SK-N-SH treated with all-trans-retinoic acid at 6 μM for 48 hours (cell line): ENCODE measurements at regions not wholly inside any gene's neighbourhood (a gene's known extent, or its start where the extent isn't known, plus 50 kb on each side); places are given as distances from the start of the nearest gene placed in this dataset.
A peak's percentile ranks its signal among the peaks of the same experiment; 100 is the strongest.

Experiments
- ATAC-seq: fragments of 200-7000 bp; cut with Tn5 transposase; 3 replicates; pipeline ENCODE4 v1.9.1; 2020; ENCODE audit warnings: mild to moderate bottlenecking, moderate library complexity
- ARNTL ChIP-seq: fragments of 450-650 bp; formaldehyde crosslinking; IDR thresholded peaks from 2 replicates; pipeline ENCODE4 v1.5.0; 2020; ENCODE audit warnings: low read depth, mild to moderate bottlenecking, moderate library complexity, borderline replicate concordance
- BACH2 ChIP-seq: fragments of 250-450 bp; sonication (Bioruptor Pico); IDR thresholded peaks from 2 replicates; pipeline ENCODE4 v1.9.0; 2021; ENCODE audit warnings: mild to moderate bottlenecking, borderline replicate concordance
- CSDC2 ChIP-seq: fragments of 250-450 bp; sonication (Bioruptor Pico); IDR thresholded peaks from 2 replicates; pipeline ENCODE4 v1.5.0; 2020; ENCODE audit warnings: mild to moderate bottlenecking, moderate library complexity
- CSRNP3 ChIP-seq: fragments of 250-450 bp; sonication (Bioruptor Pico); IDR thresholded peaks from 2 replicates; pipeline ENCODE4 v1.5.1; 2021; ENCODE audit warnings: mild to moderate bottlenecking, moderate library complexity
- ESRRG ChIP-seq: fragments of 250-450 bp; sonication (Bioruptor Pico); IDR thresholded peaks from 2 replicates; pipeline ENCODE4 v1.6.1; 2021; ENCODE audit warnings: mild to moderate bottlenecking
- GLIS3 ChIP-seq: fragments of 250-450 bp; sonication (Bioruptor Pico); IDR thresholded peaks from 2 replicates; pipeline ENCODE4 v1.5.0; 2020; ENCODE audit warnings: mild to moderate bottlenecking, moderate library complexity
- ISL1 ChIP-seq: fragments of 250-450 bp; sonication (Bioruptor Pico); IDR thresholded peaks from 2 replicates; pipeline ENCODE4 v2.1.2; 2022; ENCODE audit warnings: mild to moderate bottlenecking, moderate library complexity
- OSR1 ChIP-seq: fragments of 250-450 bp; sonication (Bioruptor Pico); IDR thresholded peaks from 2 replicates; pipeline ENCODE4 v1.8.0; 2022; ENCODE audit warnings: moderate library complexity, mild to moderate bottlenecking, inconsistent platforms
- POU6F1 ChIP-seq: fragments of 250-450 bp; sonication (Bioruptor Pico); IDR thresholded peaks from 2 replicates; pipeline ENCODE4 v1.8.0; 2021; ENCODE audit warnings: low read depth, mild to moderate bottlenecking, moderate library complexity, borderline replicate concordance
- PPARA ChIP-seq: fragments of 250-450 bp; sonication (Bioruptor Pico); IDR thresholded peaks from 2 replicates; pipeline ENCODE4 v1.5.0; 2020; ENCODE audit warnings: mild to moderate bottlenecking, borderline replicate concordance
- SNAI2 ChIP-seq: fragments of 250-450 bp; sonication (Bioruptor Pico); IDR thresholded peaks from 2 replicates; pipeline ENCODE4 v1.5.0; 2020; ENCODE audit warnings: mild to moderate bottlenecking, moderate library complexity
- TCF4 ChIP-seq: fragments of 250-450 bp; sonication (Bioruptor Pico); IDR thresholded peaks from 2 replicates; pipeline ENCODE4 v1.8.0; 2021; ENCODE audit warnings: mild to moderate bottlenecking, moderate library complexity, borderline replicate concordance
- TOX ChIP-seq: fragments of 250-450 bp; sonication (Bioruptor Pico); IDR thresholded peaks from 2 replicates; pipeline ENCODE4 v1.8.0; 2021; ENCODE audit warnings: mild to moderate bottlenecking, moderate library complexity, borderline replicate concordance
- ZC3H10 ChIP-seq: fragments of 250-450 bp; sonication (Bioruptor Pico); IDR thresholded peaks from 2 replicates; pipeline ENCODE4 v1.5.1; 2021; ENCODE audit warnings: mild to moderate bottlenecking, moderate library complexity
- ZFP3 ChIP-seq: fragments of 250-450 bp; sonication (Bioruptor Pico); IDR thresholded peaks from 2 replicates; pipeline ENCODE4 v1.5.0; 2020; ENCODE audit warnings: mild to moderate bottlenecking, moderate library complexity
- ZFP30 ChIP-seq: fragments of 450-650 bp; formaldehyde crosslinking; IDR thresholded peaks from 2 replicates; pipeline ENCODE4 v1.5.0; 2022; ENCODE audit warnings: mild to moderate bottlenecking, moderate library complexity
- ZNF565 ChIP-seq: fragments of 450-650 bp; formaldehyde crosslinking; conservative IDR thresholded peaks from 2 replicates; pipeline ENCODE4 v1.5.0; 2020; ENCODE audit warnings: low read depth, mild to moderate bottlenecking, moderate library complexity
- ZNF70 ChIP-seq: fragments of 450-650 bp; formaldehyde crosslinking; IDR thresholded peaks from 2 replicates; pipeline ENCODE4 v1.5.0; 2020; ENCODE audit warnings: mild to moderate bottlenecking, moderate library complexity
- ZNF8 ChIP-seq: fragments of 450-650 bp; formaldehyde crosslinking; IDR thresholded peaks from 2 replicates; pipeline ENCODE4 v1.5.0; 2020; ENCODE audit warnings: mild to moderate bottlenecking, moderate library complexity
- TF ChIP-seq, protein P1 (sequence below): fragments of 250-450 bp; sonication (Bioruptor Pico); IDR thresholded peaks from 2 replicates; pipeline ENCODE4 v1.5.0; 2020; ENCODE audit warnings: mild to moderate bottlenecking, moderate library complexity
- TF ChIP-seq, protein P2 (sequence below): fragments of 250-450 bp; sonication (Bioruptor Pico); IDR thresholded peaks from 2 replicates; pipeline ENCODE4 v1.5.1; 2020; ENCODE audit warnings: low read depth, mild to moderate bottlenecking, moderate library complexity

- ATAC-seq, result no peak
Measured at GRCh38 chr2:207337234-207338219, 171.8 kb upstream of the KLF7 start.

DNA sequence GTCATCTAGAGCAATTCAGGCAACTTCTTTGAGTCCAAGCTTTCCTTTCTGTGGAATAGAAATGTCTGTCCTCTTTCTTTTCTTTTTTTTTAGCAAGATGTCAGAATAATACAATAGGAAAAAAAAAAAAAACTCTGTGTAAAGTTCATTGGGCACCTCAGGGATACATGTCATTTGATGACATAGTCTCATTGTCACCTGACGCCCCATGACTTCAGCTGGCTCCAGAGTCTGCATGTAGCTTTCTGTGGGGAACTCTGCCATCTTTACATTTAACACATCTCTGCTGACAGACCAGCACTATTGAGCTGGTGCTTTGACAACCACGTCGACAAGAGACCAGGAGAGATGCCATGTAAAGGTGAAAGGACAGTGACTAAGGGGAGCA lies 172.5 kb upstream of the KLF7 start:
- no peak for ATAC-seq
- TF ChIP-seq SNAI2 (CRISPR knock-in tag), result no peak
- no peak for TF ChIP-seq ARNTL
- TF ChIP-seq ZFP3 (CRISPR knock-in tag), result no peak
- TF ChIP-seq, protein P1, sequence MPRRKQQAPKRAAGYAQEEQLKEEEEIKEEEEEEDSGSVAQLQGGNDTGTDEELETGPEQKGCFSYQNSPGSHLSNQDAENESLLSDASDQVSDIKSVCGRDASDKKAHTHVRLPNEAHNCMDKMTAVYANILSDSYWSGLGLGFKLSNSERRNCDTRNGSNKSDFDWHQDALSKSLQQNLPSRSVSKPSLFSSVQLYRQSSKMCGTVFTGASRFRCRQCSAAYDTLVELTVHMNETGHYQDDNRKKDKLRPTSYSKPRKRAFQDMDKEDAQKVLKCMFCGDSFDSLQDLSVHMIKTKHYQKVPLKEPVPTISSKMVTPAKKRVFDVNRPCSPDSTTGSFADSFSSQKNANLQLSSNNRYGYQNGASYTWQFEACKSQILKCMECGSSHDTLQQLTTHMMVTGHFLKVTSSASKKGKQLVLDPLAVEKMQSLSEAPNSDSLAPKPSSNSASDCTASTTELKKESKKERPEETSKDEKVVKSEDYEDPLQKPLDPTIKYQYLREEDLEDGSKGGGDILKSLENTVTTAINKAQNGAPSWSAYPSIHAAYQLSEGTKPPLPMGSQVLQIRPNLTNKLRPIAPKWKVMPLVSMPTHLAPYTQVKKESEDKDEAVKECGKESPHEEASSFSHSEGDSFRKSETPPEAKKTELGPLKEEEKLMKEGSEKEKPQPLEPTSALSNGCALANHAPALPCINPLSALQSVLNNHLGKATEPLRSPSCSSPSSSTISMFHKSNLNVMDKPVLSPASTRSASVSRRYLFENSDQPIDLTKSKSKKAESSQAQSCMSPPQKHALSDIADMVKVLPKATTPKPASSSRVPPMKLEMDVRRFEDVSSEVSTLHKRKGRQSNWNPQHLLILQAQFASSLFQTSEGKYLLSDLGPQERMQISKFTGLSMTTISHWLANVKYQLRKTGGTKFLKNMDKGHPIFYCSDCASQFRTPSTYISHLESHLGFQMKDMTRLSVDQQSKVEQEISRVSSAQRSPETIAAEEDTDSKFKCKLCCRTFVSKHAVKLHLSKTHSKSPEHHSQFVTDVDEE (CRISPR knock-in tag), result no peak
- no peak for TF ChIP-seq CSDC2 (CRISPR knock-in tag)
- no peak for TF ChIP-seq ZNF70 (CRISPR knock-in tag)
- TF ChIP-seq ZNF565 (CRISPR knock-in tag), result no peak

More at GRCh38 chr2:207337234-207338219, 171.8 kb upstream of the KLF7 start:
- no peak for TF ChIP-seq ZFP3 (CRISPR knock-in tag)

DNA sequence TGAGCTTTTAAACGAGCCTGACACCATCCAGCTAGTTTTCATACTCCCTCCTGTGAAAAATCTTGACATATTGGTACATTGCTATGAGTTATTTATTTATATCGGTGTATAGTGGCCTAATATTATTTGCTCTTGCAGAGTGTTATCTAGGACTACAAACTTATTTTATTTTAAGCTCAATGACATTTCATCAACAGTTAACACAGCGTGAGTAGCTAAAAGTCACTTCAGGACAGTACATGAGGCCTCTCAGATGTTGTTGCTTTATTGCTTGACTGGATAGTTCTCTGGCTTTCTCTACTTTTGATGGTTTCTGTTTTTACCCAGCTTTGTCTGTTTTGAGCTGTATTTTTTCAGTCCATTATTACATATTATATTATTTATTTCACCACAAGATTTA lies 172.9 kb upstream of the KLF7 start:
- ATAC-seq, result no peak

GRCh38 chr2:207341112-207341750 lies 175.5 kb upstream of the KLF7 start:
- ATAC-seq, result no peak
- no peak for TF ChIP-seq TCF4 (CRISPR knock-in tag)
- TF ChIP-seq ZFP30 (CRISPR knock-in tag), result no peak
- TF ChIP-seq SNAI2 (CRISPR knock-in tag), result no peak
- no peak for TF ChIP-seq ESRRG
- TF ChIP-seq, protein P1 (CRISPR knock-in tag), result peak; percentile 42; the same call in 1 of the 2 replicates
- TF ChIP-seq ZNF70 (CRISPR knock-in tag), result no peak
- TF ChIP-seq PPARA, result no peak
- peak; percentile 37; the same call in 1 of the 2 replicates for TF ChIP-seq ISL1 (CRISPR knock-in tag)

More for the DNA sequence above, 172.9 kb upstream of the KLF7 start:
- TF ChIP-seq TCF4 (CRISPR knock-in tag) (no peak), PPARA (no peak)

DNA sequence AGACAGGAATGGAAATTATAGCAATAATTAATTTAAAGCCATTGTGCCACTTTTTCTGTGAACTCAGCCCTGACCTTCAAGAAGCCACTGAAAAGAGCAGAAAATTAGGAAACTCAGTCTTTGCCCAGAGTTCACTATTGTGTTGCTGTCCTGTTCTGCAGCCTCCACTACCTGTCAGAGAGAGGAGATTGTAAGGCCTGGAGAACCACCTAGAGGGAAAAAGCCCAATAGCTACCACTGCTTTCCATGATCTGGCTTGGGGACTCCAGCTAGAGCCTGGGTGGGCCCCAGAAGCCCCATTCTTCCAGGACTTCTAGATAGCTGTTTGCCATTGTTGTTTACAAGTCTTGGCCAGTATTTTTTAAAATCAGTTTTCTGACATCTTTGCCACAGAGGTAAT lies 176.1 kb upstream of the KLF7 start:
- no peak; the same call in 2 of the 3 replicates for ATAC-seq
- TF ChIP-seq, protein P2, sequence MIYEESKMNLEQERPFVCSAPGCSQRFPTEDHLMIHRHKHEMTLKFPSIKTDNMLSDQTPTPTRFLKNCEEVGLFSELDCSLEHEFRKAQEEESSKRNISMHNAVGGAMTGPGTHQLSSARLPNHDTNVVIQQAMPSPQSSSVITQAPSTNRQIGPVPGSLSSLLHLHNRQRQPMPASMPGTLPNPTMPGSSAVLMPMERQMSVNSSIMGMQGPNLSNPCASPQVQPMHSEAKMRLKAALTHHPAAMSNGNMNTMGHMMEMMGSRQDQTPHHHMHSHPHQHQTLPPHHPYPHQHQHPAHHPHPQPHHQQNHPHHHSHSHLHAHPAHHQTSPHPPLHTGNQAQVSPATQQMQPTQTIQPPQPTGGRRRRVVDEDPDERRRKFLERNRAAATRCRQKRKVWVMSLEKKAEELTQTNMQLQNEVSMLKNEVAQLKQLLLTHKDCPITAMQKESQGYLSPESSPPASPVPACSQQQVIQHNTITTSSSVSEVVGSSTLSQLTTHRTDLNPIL (CRISPR knock-in tag), result no peak
- TF ChIP-seq BACH2 (CRISPR knock-in tag) (no peak), ARNTL (no peak), ZNF70 (CRISPR knock-in tag) (no peak), SNAI2 (CRISPR knock-in tag) (no peak), CSDC2 (CRISPR knock-in tag) (no peak), PPARA (no peak), ZNF8 (no peak), ZFP3 (CRISPR knock-in tag) (no peak), ZC3H10 (no peak), TOX (CRISPR knock-in tag) (no peak), OSR1 (CRISPR knock-in tag) (no peak), ESRRG (no peak), POU6F1 (CRISPR knock-in tag) (no peak), CSRNP3 (CRISPR knock-in tag) (no peak), GLIS3 (CRISPR knock-in tag) (no peak)
